GM03348 (cell line): ENCODE measurements at regions not wholly inside any gene's neighbourhood (a gene's known extent, or its start where the extent isn't known, plus 50 kb on each side); places are given as distances from the start of the nearest gene placed in this dataset.
"Not testable (repeated sequence)": the region's sequence is repeated elsewhere in the genome, so short reads cannot be mapped to it uniquely, and the experiment has no call there.

Source experiments
- DNase-seq: peaks from one replicate; pipeline ENCODE4 v3.0.0; 2012; ENCODE audit warnings: low spot score

- DNase-seq: no peak
Observed at GRCh38 chr20:2203436-2203835, 92.4 kb upstream of the TGM3 start.

- no peak for DNase-seq
Observed at GRCh38 chr20:2204021-2204420, 91.8 kb upstream of the TGM3 start.

- peak; percentile 94 for DNase-seq
Observed at GRCh38 chr20:2206957-2207769, 88.6 kb upstream of the TGM3 start.

- DNase-seq: no peak
Observed at GRCh38 chr20:2207770-2208097, 88.1 kb upstream of the TGM3 start.

GRCh38 chr20:2208897-2209296, 86.9 kb upstream of the TGM3 start:
- DNase-seq: no peak

- peak; percentile 76 for DNase-seq
Observed at GRCh38 chr20:2210646-2211552, 84.9 kb upstream of the TGM3 start.

GRCh38 chr20:2212456-2213015, 83.3 kb upstream of the TGM3 start:
- DNase-seq: no peak

- no peak for DNase-seq
Observed at GRCh38 chr20:2213401-2213800, 82.4 kb upstream of the TGM3 start.

- no peak for DNase-seq
Observed at GRCh38 chr20:2217857-2218539, 77.8 kb upstream of the TGM3 start.

- DNase-seq: no peak
Observed at GRCh38 chr20:2219481-2220006, 76.3 kb upstream of the TGM3 start.

- no peak for DNase-seq
Observed at GRCh38 chr20:2220298-2220697, 75.5 kb upstream of the TGM3 start.

GRCh38 chr20:2221921-2222320, 73.9 kb upstream of the TGM3 start:
- DNase-seq: no peak

- DNase-seq: no peak
Observed at GRCh38 chr20:2223558-2224367, 72.0 kb upstream of the TGM3 start.

GRCh38 chr20:2224368-2224639, 71.5 kb upstream of the TGM3 start:
- DNase-seq: peak; percentile 65

- DNase-seq: not testable (repeated sequence)
Observed at GRCh38 chr20:2227285-2227684, 68.5 kb upstream of the TGM3 start.

GRCh38 chr20:2227861-2228260, 67.9 kb upstream of the TGM3 start:
- DNase-seq: no peak

- DNase-seq: no peak
Observed at GRCh38 chr20:2228926-2229325, 66.9 kb upstream of the TGM3 start.

- peak; percentile 16 for DNase-seq
Observed at GRCh38 chr20:2230726-2231488, 64.9 kb upstream of the TGM3 start.

- DNase-seq: no peak
Observed at GRCh38 chr20:2231701-2232100, 64.1 kb upstream of the TGM3 start.

GRCh38 chr20:2234598-2235191, 61.1 kb upstream of the TGM3 start:
- DNase-seq: no peak
